ENCODE measurements at regions not wholly inside any gene's neighbourhood (a gene's known extent, or its start where the extent isn't known, plus 50 kb on each side); places are given as distances from the start of the nearest gene placed in this dataset.

DNA sequence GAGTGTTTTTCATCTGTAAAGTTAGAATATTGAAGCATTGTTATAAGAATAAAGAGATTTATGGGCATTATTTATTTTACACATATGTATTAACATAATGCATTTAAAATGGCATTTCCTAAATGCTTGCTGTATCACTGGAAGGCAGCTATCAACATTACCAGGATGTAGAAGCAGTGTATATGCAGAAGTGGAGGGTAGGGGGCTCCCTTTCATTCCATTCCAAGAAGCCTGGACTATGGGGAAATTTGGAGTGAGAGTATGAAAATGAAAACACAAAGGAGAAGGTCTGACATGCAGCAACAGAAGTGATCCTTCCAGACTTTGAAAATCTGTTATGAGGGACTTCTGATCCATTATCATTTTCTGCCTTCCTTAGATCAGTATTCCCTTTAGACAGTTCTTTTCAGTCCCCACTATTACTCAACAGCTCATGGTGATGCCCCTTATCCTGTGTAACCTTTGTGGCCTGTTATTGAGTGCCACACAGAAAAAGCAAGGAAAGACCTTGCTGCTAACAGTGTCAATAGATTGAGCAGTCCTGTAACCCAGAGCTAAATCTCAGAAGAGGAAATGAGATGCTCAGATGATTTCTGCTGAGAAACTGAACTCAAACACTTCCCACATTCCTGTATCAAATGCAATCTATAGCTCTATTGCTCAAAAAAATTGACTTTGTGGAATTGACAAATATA is 216.6 kb downstream of the HNMT start:
- DNase-seq, result no peak

DNA sequence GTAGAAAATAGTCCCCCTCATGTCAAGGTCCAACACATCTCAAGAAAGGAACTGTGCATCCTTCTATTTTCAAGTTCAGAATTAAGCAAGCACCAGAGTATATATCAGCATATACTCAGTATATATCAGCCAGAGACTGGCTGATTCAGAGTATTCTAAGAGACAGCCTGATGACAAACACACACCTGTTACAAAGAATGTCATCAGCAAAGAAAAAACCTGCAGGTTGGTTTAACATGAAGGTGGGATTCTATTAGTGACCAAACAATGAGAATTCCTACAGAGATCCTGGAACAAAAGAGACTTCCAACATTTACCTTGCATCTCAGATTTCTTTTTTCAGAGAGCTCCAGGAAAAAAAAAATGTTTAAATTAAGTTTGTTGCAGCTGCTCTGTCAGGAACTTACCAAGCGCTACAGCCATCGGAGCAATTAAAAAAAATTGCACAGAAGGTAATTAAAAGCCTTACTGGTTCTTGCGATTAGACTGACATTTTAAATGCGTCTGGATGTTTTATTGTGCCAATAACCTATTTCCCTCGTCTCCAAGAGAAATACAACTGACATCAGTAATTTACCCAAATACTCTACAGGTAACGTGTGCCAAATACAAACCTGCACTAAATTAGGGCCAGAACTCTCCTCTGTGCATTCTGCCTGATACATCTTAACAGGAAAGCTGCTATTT is 218.1 kb downstream of the HNMT start:
- no peak for DNase-seq

DNA sequence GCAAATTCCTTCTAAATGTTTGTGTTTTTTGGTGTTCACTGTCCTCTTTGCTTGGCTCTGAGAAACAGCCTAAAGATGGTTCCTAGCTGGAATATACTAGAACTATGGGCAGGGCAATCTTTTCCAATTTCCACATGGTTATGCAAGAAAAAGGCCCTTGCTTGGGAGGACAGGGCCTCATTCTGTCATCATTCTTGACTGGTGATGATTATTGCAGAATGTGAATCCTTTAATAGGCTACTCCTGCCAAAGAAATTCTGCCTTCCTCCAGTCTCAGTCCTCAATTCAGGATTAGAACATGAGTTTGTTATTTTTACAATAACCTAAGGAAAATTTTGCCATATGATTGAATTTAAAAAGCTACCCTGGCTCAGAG is 218.7 kb downstream of the HNMT start:
- DNase-seq, result no peak

DNA sequence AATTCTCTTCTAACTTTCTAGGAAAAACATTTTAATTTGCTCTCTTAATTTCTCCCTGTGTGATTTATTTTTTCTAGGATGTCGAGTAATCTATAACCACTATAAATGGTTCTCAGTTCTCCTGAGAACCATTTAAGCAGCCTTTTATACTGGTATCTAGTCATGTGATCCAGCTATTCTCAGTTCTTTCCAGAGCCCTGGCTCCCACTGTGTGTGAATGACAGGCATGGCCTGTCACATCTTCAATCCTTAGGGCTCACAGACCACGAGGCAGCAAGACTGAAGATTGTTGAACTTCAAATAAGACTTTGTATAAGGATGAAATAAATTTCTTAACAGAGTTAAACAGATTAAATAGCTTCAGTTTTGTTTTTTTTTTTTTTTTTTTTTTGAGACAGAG is 219.4 kb downstream of the HNMT start:
- DNase-seq, result no peak

DNA sequence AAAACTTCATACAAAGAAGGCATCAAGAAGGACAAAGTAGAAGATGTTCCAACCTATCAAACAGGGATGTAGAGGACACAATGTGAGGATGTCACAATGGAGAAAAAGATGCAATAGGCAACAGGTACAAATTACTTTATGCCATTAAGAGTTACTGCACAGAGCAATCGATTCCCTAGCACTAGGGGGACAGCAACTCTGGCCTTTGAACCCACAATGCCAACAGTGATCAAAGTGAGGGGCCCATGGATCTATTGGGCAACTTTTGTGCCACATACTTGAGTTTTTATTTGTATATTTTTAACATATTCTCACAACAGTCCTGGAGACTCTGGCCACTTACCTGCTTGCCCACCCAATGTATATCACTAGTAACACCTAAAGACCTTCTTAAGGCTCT is 220.2 kb downstream of the HNMT start:
- no peak for DNase-seq

DNA sequence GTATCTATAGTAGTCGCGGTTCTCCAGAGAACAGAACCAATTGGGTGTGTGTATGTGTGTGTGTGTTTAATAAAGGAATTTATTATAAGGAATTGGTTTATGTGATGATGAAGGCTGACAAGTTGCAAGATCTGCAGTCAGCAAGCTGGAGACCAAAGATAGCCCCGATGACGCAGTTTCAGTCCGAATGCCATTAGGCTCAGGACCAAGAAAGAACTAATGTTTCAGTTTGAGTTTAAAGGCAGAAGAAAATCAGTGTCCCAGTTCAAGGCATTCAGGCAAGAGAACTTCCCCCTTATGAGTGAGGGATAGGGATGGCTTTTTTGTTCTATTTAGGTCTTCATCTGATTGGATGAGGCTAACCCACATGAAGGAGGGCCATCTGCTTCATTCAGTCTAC is 221.6 kb downstream of the HNMT start:
- no peak for DNase-seq

DNA sequence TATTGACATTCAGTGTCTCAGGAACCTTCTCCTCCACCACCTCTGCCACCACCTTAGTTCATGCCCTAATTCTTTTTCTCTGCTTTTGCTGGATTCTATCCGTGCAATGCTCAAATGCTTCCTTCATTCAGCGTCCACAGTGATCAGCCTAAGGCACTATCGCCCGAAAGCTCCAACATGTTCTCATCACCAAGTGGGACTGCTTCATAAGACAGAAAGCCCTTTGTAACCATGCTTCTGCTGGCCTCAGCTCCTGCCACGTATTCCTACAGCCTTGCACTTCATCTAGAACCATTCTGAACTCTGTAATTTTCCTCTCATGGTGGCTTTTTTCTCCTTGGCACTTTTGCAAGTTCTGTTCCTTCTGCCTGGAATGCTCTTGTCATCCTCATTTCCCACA is 222.9 kb downstream of the HNMT start:
- no peak for DNase-seq

DNA sequence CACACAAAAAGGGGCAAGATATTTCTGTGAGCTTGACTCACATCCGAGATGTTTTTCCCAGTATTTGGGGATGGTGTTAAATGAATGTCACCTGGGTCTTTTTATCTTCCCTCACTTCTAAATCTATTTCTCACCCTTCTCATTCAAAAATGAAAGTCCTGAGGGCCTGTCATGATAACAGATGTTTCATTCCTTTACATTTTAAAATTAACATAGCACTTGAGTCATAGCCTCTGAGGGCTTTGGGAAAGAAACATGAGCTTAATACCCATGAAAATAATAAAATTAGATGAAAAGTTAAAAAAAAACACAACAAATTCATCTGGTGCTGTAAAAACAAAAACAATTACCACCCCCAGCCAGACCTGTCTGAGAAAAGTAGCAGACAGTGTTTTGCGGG is 226.7 kb downstream of the HNMT start:
- no peak for DNase-seq

DNA sequence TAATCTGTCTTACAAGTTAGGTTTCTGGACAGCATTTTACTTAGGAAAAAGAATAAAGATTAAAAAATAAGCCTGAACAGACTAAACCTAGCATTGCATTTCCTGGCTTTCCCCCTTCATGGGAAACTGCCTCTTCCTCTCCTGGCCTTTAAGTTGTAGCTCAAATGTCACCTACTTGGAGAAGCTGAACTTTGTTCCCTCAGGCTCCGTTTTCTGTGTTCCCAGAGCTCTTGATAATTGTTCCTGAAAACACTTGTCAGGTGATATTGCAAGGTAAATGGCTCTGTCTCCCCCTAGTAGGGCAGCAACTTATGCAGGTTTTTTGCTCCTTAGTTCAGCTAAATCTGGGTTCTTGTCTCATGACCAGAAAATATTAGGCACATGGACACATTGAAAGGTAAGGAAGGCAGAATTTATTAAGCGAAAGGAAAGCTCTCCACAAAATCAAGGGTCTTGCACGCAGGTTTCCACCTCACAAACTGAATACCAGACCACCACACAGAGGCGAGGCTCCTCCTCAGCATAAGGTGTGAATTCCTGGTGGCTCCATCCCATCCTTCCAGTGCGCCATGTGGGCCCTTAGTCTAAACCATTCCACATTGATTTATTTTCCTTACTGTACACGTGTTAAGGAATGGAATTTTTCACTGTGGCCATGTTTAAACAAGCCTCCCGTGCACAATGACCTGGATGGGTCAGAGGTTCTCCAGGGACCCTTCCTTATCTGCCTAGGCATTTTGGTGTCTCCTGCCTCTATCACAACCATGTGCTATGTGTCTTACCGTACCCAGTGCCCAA is 229.3 kb downstream of the HNMT start:
- DNase-seq, result no peak

DNA sequence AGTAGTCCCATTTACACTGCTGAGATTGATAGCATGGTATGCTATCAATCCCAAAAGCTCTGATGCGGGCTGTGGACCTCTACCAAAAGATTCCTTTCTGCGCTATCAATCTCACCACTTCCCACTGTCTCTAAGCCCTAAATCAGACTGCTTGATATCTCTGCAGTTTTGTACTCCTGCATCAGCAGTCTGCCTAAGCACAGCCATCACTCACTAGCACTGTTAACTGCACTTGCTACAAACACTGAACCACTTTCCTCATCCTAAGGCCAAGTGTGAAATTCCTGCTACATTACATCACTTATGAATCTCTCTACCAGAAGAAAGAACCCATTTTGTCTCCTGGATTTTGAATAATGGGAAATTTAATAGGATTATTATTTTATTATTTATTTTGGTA is 237.0 kb downstream of the HNMT start:
- DNase-seq, result no peak

DNA sequence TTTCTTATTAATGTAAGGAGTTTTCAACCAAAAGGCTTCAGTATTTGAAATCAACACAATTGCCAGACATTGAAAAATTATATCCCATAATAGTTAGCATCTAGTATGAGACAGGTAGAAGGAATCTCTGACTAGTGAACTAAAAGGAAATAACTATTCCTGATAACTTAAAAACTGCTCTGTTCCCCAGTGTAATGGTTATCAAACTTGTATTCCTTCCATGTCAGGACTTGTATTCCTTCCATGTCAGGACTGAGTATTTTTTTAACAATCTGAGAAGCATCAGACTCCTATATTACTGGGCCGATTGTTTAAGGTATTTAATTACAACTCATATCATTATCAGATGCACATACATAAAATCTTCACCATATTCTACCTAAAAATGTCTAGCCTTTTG is 238.5 kb downstream of the HNMT start:
- no peak for DNase-seq

DNA sequence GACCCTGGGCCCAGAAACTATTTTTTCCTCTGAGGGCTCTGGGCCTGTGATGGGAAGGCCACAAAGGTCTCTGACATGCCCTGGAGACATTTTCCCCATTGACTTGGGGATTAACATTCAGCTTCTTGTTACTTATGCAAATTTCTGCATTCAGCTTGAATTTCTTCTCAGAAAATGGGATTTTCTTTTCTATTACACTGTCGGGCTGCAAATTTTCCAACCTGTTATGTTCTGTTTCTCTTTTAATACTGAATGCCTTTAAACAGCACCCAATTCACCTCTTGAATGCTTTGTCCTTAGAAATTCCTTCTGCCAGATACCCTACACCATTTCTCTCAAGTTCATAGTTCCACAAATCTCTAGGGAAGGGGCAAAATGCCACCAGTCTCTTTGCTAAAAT is 241.0 kb downstream of the HNMT start:
- no peak for DNase-seq

DNA sequence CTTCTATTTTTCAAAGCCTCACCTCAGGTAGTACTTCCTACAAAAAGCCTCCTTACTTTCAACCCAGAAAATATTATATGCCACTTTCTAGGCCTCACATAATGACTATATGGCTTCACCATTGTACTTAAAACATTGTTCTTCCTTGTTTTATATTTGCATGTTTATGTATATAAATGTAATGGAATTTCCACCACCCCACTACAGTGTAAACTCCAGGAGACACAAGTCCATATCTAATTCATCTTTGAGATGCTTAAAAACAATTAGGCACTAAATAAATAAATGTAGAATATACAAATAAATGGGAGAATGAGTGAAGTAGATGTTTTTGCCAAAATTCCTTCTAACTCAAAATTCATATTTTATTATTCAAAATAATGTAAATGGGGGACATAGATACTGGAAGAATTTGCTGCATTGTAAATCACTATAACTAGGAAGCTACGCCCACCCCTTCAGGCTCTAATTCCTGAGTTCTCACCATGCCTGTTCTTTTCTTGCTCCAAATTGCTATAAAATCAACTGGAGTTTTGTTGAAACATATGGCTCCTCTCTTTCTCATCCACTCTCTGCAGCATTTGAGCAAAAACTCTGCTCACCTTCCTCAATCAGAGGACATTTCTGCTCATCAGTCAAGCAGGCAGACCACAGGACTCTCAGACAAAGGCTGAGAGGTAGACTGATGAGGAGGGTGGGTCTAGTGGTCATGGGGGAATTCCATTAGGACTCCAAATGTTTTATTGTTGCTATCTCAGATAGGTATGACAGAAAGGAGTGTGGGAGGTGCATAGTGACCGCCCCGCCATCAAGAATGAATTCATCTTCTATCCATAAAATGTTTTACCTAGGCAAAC is 243.0 kb downstream of the HNMT start:
- no peak for DNase-seq

DNA sequence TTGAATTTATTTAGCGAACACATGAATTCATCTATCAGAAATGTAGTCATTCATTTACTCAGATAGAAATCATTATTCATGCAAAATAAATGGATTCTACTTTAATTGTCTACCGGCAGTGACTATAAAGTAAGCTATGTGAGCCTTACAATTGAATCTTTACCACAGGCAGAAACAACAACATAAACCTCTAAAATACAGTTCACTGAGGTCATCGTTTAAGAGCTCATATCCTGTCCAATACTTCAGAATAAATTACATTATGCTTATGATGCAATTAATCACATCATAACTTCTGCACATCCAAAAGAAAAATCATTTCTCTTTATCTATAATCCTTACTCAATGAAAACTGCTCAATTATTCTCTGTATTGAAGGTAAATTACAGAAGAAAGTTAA is 244.7 kb downstream of the HNMT start:
- DNase-seq, result no peak

DNA sequence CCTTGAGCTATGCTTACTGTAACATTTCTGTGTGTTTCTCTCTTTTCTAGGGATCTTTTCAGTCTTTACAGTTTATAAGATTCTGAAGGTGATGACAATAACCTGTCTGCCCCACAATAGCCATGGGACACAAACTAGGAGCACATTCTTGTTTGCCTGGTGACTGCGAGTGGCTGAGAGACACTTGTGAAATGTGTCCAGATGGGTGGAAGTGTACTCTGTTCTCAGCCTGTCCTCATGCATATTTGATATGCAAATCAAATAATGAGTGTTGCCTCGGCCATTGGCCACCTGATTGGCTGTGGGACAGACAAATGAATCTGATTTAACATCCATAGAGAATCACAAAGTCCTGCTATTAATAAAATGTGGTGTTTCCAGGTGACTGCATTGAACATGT is 246.2 kb downstream of the HNMT start:
- no peak for DNase-seq

DNA sequence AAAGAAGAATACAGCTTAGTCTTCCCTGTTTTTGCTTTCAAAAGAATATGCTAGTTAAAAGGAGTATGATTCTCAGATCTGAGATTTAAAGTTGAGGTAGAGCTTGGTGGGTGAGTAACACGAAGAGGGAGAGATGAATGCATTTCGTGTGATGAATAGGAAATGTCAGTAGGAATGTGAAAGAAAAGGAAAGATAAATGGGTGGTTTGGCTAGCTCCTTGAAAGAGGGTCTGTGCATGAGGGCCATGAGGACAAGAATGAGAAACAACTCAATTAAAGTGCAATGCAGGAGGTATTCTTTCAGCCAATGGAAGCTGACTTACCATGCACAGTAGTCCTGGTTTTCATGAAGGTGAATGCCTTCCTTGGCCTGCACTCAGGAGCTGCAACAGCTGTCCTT is 248.2 kb downstream of the HNMT start:
- DNase-seq, result no peak

DNA sequence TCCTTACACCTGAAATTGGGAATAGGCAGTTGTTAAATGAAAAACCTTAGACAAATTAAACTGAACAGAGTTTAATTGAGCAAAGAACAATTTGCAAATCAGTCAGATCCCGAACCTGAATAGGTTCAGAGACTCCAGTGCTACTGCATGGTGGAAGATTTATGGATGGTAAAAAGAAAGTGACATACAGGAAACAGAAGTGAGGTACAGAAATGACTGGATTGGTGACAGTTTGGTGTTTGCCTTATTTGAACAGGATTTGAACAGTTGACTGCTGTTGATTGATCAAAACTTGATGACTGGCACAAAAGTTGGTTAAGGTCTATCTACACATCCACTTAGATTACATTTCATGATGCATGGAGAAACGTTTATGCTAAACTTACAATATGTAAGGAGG is 248.8 kb downstream of the HNMT start:
- no peak for DNase-seq

DNA sequence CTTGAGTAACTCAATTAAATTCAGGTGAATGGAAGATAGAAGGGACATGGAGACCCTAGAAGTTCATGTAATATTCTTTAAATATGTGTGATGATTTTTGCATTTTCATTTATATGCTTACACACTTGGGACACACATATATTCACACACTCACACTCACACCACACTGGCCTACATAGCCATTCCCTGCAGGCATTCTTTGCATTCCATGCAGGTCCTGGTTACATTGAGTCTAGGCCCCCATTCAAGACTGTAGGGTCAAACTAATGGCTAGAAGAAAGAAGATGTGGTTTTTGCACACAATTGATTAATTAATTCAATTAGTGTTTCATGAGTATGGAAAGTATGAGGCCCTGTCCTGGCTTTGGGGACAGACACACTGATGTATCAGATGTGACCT is 249.4 kb downstream of the HNMT start:
- DNase-seq, result no peak

DNA sequence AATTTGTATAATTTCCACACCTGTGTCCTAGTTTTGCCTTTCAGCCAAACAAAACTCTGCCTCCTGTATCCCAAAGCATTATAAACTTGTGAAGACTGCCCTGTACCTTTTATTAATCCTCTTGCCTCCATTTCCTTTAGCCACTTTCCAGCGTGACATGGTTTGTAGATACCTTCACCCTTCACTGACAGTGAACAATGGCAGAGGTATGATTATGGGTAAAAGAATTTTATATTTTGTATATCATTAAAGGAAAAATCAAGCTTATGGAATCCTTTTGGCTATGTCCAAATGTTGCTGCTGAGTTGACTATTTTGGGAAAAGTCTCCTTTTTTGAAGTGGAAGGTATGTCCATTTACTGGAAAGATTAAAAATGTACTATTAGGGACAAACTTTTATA is 251.7 kb downstream of the HNMT start:
- no peak for DNase-seq

DNA sequence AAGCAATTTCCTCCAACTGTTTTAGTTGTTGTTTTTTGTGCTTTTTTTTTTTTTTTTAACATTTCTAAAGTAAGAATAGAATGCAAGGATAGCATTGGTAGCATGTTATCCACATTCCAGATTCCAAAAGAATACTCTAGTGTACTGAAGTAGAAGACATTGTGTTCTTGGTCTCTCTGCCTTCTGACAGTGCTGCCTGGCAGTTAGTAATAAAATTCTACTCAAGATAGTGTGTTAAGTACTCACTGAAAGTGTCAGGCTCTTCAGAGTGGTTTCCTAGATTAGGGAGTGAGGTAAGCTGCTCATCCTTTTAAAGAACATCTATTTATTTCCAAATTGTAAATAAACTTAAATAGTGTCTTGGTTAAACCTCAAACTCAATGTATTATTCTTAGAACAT is 253.7 kb downstream of the HNMT start:
- DNase-seq, result no peak

DNA sequence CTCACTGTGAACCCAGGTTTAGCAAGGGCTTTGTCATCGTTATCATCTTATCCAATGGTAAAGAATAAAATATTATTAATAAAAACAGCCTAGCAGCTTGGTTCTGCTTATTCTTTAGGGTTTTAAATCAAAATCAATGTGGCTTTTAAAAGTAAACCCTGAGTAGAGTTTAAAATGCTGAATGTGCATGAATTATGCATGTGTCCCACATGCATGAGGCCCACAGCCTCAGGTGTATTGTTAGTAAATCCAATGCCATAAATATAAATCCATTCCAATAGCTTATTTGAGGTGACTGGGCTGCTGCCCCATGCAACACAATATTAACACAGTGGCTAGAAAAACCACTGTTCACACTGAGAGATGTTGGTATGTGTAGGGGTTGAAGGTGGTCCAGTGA is 254.1 kb downstream of the HNMT start:
- no peak for DNase-seq

DNA sequence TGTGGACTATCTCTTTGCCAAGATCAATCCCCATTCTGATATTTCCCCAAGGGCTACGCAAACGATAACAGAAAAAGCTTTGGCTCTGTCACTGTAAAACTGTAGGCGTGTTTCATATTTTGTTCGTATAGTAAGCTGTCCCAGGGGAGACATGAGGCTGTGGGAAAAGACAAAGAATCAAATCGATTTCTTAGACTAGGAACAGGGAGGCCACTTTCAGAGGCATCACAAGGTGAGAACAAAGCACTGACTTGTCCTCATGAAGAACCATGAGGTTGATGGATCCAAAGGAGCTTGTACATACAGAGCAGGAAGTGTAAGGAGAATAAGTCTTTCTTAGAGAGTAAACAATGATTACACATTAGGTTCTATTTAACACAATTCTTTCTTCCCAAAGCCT is 255.7 kb downstream of the HNMT start:
- DNase-seq, result no peak

DNA sequence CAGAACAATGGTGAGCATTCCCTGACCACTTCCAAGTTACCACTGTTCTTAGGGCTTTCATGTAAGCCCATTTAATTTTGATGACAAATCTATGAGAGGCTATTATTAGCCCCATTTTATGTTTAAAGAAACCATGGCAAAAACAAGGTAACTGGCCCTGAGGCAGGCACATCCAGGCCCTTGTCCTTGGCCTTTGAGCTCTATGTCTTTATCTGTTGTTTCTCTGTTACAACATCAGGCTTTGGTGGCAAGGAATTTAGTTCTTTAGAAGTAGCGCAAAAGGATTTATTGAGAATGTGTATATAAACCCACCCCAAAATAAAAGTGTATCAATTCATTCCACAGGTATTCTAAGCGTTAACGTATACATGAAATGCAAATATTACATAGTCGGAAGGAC is 257.1 kb downstream of the HNMT start:
- DNase-seq, result no peak
